Trophoblast cell (in vitro differentiated cells and primary cell): ENCODE measurements at regions not wholly inside any gene's neighbourhood (a gene's known extent, or its start where the extent isn't known, plus 50 kb on each side); places are given as distances from the start of the nearest gene placed in this dataset.

Experiments
- DNase-seq, 2 donors: peaks; one replicate each; pipeline ENCODE4 v3.0.0-alpha.2; 2016
- H2AFZ ChIP-seq: 2 replicates; pipeline ENCODE4 v1.6.1; 2013; ENCODE audit warnings: low read length, moderate library complexity, mild to moderate bottlenecking; ENCODE audit not compliant: insufficient read depth, poor library complexity
- H2AK5ac ChIP-seq: 2 replicates; pipeline ENCODE4 v1.6.1; 2013; ENCODE audit warnings: mild to moderate bottlenecking, low read length
- H2BK120ac ChIP-seq: 2 replicates; pipeline ENCODE4 v1.6.1; 2013; ENCODE audit warnings: low read length, mild to moderate bottlenecking, moderate library complexity; ENCODE audit not compliant: insufficient read depth, poor library complexity
- H2BK12ac ChIP-seq: 2 replicates; pipeline ENCODE4 v1.6.1; 2013; ENCODE audit warnings: mild to moderate bottlenecking, low read length, moderate library complexity
- H2BK5ac ChIP-seq: 2 replicates; pipeline ENCODE4 v1.6.1; 2013; ENCODE audit warnings: low read length, low read depth, moderate library complexity, mild to moderate bottlenecking; ENCODE audit not compliant: poor library complexity
- H3K14ac ChIP-seq: 2 replicates; pipeline ENCODE4 v1.6.1; 2013; ENCODE audit warnings: mild to moderate bottlenecking, low read length
- H3K18ac ChIP-seq: 2 replicates; pipeline ENCODE4 v1.6.1; 2013; ENCODE audit warnings: mild to moderate bottlenecking, low read length
- H3K23ac ChIP-seq: 2 replicates; pipeline ENCODE4 v1.6.1; 2013; ENCODE audit warnings: low read length
- H3K27ac ChIP-seq: 2 replicates; pipeline ENCODE4 v1.5.1; 2013; ENCODE audit warnings: low read depth, mild to moderate bottlenecking, inconsistent platforms, low read length, moderate library complexity
- H3K27me3 ChIP-seq: 2 replicates; pipeline ENCODE4 v1.6.1; 2013; ENCODE audit warnings: inconsistent platforms, mild to moderate bottlenecking, low read length, moderate library complexity; ENCODE audit not compliant: insufficient read depth
- H3K36me3 ChIP-seq, 2 experiments: 1 replicate in 1 of 2; 2 replicates in 1 of 2; pipeline ENCODE4 v1.6.1; 2013; ENCODE audit warnings: low read length in 2 of 2, mild to moderate bottlenecking in 2 of 2, moderate library complexity in 1 of 2; ENCODE audit not compliant: insufficient read depth in 2 of 2, control insufficient read depth in 1 of 2
- H3K4ac ChIP-seq: 2 replicates; pipeline ENCODE4 v1.6.1; 2013; ENCODE audit warnings: low read depth, mild to moderate bottlenecking, low read length, moderate library complexity
- H3K4me1 ChIP-seq, 2 experiments: 1 replicate in 1 of 2; 2 replicates in 1 of 2; pipeline ENCODE4 v1.6.1; 2013; ENCODE audit warnings: low read length in 2 of 2, mild to moderate bottlenecking in 2 of 2, moderate library complexity in 1 of 2; ENCODE audit not compliant: insufficient read depth in 2 of 2, control insufficient read depth in 1 of 2
- H3K4me2 ChIP-seq: 2 replicates; pipeline ENCODE4 v1.6.1; 2013; ENCODE audit warnings: inconsistent platforms, mild to moderate bottlenecking, low read length, moderate library complexity
- H3K4me3 ChIP-seq: 2 replicates; pipeline ENCODE4 v1.5.1; 2013; ENCODE audit warnings: mild to moderate bottlenecking, low read depth, low read length, inconsistent platforms
- H3K79me1 ChIP-seq: one replicate; pipeline ENCODE4 v1.6.1; 2013; ENCODE audit warnings: low read length
- H3K79me2 ChIP-seq: 2 replicates; pipeline ENCODE4 v1.6.1; 2013; ENCODE audit warnings: low read length, mild to moderate bottlenecking; ENCODE audit not compliant: control insufficient read depth, insufficient read depth, poor library complexity
- H3K9ac ChIP-seq: 2 replicates; pipeline ENCODE4 v1.6.1; 2013; ENCODE audit warnings: mild to moderate bottlenecking, low read length
- H3K9me3 ChIP-seq: 2 replicates; pipeline ENCODE4 v1.6.1; 2013; ENCODE audit warnings: low read depth, mild to moderate bottlenecking, control low read depth, inconsistent platforms, low read length; ENCODE audit not compliant: insufficient read depth
- H4K12ac ChIP-seq: 2 replicates; pipeline ENCODE4 v1.6.1; 2013; ENCODE audit warnings: low read depth, mild to moderate bottlenecking, low read length, moderate library complexity
- H4K8ac ChIP-seq: 2 replicates; pipeline ENCODE4 v1.6.1; 2013; ENCODE audit warnings: low read depth, mild to moderate bottlenecking, low read length, moderate library complexity
- H4K91ac ChIP-seq: one replicate; pipeline ENCODE4 v1.6.1; 2013; ENCODE audit warnings: low read depth, mild to moderate bottlenecking, low read length, moderate library complexity
- WGBS: extraction: QIAGEN DNeasy Blood & Tissue Kit; methylation state at CpG from one replicate; pipeline ENCODE4 v1.1.7; 2013; ENCODE audit warnings: missing lambda C conversion rate; ENCODE audit not compliant: insufficient read length, insufficient coverage; ENCODE audit errors: extremely low coverage; 5-methylcytosine and 5-hydroxymethylcytosine counted together

DNA sequence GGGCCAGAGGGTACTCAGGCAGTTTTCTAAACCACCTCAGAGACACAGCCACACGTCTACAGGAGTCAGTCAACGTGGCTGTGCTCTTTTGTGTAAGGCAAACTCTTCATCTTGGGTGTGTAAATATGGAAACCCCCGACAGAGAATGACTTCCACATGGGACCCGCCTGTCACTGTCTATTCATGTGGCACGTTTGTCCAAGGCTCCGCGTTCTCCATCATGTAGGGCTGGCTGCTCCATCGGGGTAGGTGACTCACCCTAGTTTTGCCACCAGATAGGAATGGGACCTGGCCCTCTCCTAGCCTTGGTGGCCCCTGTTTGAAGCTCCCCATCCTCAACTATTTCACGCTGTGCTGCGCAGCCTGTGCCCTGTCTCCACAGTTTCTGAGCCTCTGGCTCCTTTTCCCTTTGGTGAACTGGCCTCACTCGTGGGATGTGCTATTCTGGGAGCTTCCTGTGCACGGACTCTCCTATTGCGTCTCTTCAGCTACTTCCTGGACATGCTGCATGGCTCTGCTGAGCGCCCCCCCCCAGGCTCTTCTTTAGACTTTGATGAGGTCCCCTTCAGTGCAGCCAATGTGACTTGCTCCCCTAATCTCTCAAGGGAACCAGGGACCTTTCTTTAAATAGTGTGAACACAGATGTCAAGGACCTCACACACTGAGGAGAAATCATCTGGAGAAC is 143.2 kb upstream of the PDE10A start:
- no peak overlapping the region for H3K9ac ChIP-seq
- no peak overlapping the region for H2BK5ac ChIP-seq
- H3K14ac ChIP-seq: no peak overlapping the region
- H2BK120ac ChIP-seq: no peak overlapping the region
- H3K27ac ChIP-seq: no peak overlapping the region
- H3K4me2 ChIP-seq: no peak overlapping the region
- H4K91ac ChIP-seq: no peak overlapping the region
- H3K79me1 ChIP-seq: no peaks in the 10 kb centered on the region
- H3K9me3 ChIP-seq: peaks cover 10% of the 10 kb centered on the region
- no peak overlapping the region for H2AK5ac ChIP-seq
- H4K8ac ChIP-seq: no peak overlapping the region
- H3K79me2 ChIP-seq: no peaks in the 10 kb centered on the region
- peaks cover 20% of the 10 kb centered on the region for H3K27me3 ChIP-seq
- H3K18ac ChIP-seq: no peak overlapping the region
- H3K4ac ChIP-seq: no peak overlapping the region
- H3K36me3 ChIP-seq: no peaks in the 10 kb centered on the region
- H4K12ac ChIP-seq: no peak overlapping the region
- H3K4me1 ChIP-seq: peaks cover 0 to 8% of the 10 kb centered on the region in 2 experiments
- no peak overlapping the region for H2BK12ac ChIP-seq
- H3K4me3 ChIP-seq: no peak overlapping the region
- no peak overlapping the region for H2AFZ ChIP-seq
- H3K23ac ChIP-seq: no peak overlapping the region
- DNase-seq: peak; percentile 87 to 89
- WGBS: no CpG with 5 or more reads among the region's 14 CpGs

DNA sequence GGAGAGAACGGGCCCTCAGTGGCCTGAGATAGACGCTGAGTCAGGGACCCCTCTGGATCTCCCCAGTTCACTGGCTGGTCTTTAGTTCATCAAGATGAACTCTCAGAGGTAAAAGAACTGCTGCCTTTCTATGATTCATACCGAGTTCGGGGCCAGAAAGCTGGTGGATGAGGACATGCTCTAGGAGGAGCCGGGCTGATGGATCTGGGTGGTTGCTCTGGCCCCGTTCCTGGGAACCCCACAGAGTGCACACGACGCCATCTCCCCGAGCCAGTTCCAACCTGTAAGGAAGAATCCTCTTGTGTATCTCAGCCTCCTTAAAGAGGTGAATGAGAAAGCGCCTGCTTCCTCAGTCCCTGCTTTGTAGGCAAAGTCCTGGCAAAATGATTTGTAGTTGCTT is 142.6 kb upstream of the PDE10A start:
- H2AFZ ChIP-seq: no peak overlapping the region
- no peak overlapping the region for H3K4me3 ChIP-seq
- H4K8ac ChIP-seq: no peak overlapping the region
- H3K9ac ChIP-seq: no peak overlapping the region
- H3K23ac ChIP-seq: no peak overlapping the region
- H3K4me2 ChIP-seq: no peak overlapping the region
- H3K79me2 ChIP-seq: no peaks in the 10 kb centered on the region
- no peak overlapping the region for H3K18ac ChIP-seq
- H3K14ac ChIP-seq: no peak overlapping the region
- H3K27ac ChIP-seq: no peak overlapping the region
- H3K4me1 ChIP-seq: peaks cover 0 to 8% of the 10 kb centered on the region in 2 experiments
- H3K9me3 ChIP-seq: peaks cover 10% of the 10 kb centered on the region
- H3K79me1 ChIP-seq: no peaks in the 10 kb centered on the region
- H4K91ac ChIP-seq: no peak overlapping the region
- H3K27me3 ChIP-seq: peaks cover 20% of the 10 kb centered on the region
- H4K12ac ChIP-seq: no peak overlapping the region
- no peak overlapping the region for H2BK120ac ChIP-seq
- no CpG with 5 or more reads among the region's 10 CpGs for WGBS
- H2BK12ac ChIP-seq: no peak overlapping the region
- DNase-seq: peak in 1 of 2 donors; percentile 13
- H2BK5ac ChIP-seq: no peak overlapping the region
- H2AK5ac ChIP-seq: no peak overlapping the region
- no peak overlapping the region for H3K4ac ChIP-seq
- no peaks in the 10 kb centered on the region for H3K36me3 ChIP-seq

DNA sequence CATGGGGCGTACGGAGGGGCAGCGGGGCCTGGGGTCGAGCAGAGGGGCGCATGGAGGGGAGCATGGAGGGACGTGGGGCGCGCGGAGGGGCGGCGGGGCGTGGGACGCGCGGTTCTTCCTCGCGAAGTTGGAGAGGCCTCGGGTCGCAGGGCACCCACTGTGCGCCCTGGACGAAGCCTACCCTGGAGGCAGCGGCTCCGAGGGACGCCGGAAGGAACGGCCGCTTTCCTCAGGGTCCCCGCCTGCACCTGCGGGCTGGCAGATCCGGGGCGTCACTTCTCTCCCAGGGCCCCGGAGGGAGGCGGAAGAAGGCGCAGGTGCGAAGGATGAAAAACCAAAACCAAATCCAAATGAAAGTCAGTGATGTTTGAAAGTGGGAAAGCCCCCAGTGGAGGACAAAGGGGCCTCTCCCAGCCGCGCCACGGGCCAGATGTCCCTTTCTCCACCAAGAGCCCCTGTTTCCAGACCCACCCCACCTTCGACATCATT is 142.1 kb upstream of the PDE10A start:
- DNase-seq: peak in 1 of 2 donors; percentile 12
- Histone ChIP-seq H3K18ac (no peak overlapping the region), H2AK5ac (no peak overlapping the region), H3K9ac (no peak overlapping the region), H3K27ac (no peak overlapping the region), H3K4ac (no peak overlapping the region), H4K91ac (no peak overlapping the region), H3K23ac (no peak overlapping the region), H3K4me3 (peak overlapping the region; percentile 25), H4K8ac (no peak overlapping the region), H4K12ac (no peak overlapping the region), H3K9me3 (peaks cover 10% of the 10 kb centered on the region), H3K14ac (no peak overlapping the region), H3K79me2 (no peaks in the 10 kb centered on the region), H2AFZ (no peak overlapping the region), H3K4me1 (peaks cover 4 to 9% of the 10 kb centered on the region in 2 experiments), H3K79me1 (no peaks in the 10 kb centered on the region), H2BK12ac (no peak overlapping the region), H3K27me3 (peaks cover 20% of the 10 kb centered on the region), H3K36me3 (no peaks in the 10 kb centered on the region), H2BK5ac (no peak overlapping the region), H2BK120ac (no peak overlapping the region), H3K4me2 (peak overlapping the region; percentile 75)
- no CpG with 5 or more reads among the region's 39 CpGs for WGBS

DNA sequence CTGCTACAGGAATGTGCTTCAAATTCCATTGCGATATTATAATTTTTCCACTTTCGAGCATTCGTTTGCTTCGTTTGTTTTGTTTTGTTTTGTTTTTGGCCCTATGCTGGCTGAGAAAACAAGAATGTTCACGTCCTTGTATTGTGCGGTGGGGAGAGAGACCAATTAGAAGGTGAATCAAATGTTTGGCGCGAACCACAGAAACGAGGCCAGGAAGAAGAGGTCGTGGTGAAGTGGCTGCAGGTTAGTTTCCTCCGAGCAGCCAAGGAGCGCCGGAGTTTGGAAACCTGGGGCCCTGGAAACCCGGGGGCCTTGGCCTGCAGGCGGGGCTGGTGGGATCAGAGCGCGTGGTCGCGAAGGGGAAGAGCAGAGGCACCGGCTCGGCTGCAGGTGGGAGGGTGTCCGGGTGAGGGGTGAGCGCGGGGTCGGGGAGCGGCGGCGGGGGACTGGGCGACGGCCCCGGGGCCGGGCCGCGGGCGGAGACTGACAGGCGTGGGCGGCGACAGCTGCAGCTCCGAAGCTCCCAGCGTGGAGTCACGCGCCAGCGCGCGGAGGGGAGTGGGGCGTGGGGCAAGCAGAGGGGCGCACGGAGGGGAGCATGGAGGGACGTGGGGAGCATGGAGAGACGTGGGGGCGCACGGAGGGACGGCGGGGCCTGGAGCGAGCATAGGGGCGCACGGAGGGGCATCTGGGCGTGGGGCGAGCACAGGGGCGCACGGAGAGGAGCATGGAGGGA is 141.5 kb upstream of the PDE10A start:
- Histone ChIP-seq H3K9ac (no peak overlapping the region), H2BK12ac (no peak overlapping the region), H3K27ac (no peak overlapping the region), H3K79me2 (no peaks in the 10 kb centered on the region), H3K27me3 (peaks cover 20% of the 10 kb centered on the region), H2BK5ac (no peak overlapping the region), H3K4me3 (peak overlapping the region; percentile 54), H3K4me2 (peak overlapping the region; percentile 75), H4K91ac (no peak overlapping the region), H3K23ac (no peak overlapping the region), H2AFZ (peak overlapping the region; percentile 1), H3K36me3 (no peaks in the 10 kb centered on the region), H3K18ac (no peak overlapping the region), H4K12ac (no peak overlapping the region), H2BK120ac (no peak overlapping the region), H4K8ac (no peak overlapping the region), H3K4ac (no peak overlapping the region), H2AK5ac (no peak overlapping the region), H3K4me1 (peaks cover 4 to 10% of the 10 kb centered on the region in 2 experiments), H3K9me3 (peaks cover 7% of the 10 kb centered on the region), H3K14ac (no peak overlapping the region), H3K79me1 (no peaks in the 10 kb centered on the region)
- peak; percentile 74 to 88 for DNase-seq
- no CpG with 5 or more reads among the region's 61 CpGs for WGBS
